SK-N-SH treated with all-trans-retinoic acid at 6 μM for 48 hours (cell line): ENCODE measurements at regions not wholly inside any gene's neighbourhood (a gene's known extent, or its start where the extent isn't known, plus 50 kb on each side); places are given as distances from the start of the nearest gene placed in this dataset.

Source experiments
- OSR1 ChIP-seq: fragments of 250-450 bp; sonication (Bioruptor Pico); IDR thresholded peaks from 2 replicates; pipeline ENCODE4 v1.8.0; 2022; ENCODE audit warnings: moderate library complexity, mild to moderate bottlenecking, inconsistent platforms
- POU6F1 ChIP-seq: fragments of 250-450 bp; sonication (Bioruptor Pico); IDR thresholded peaks from 2 replicates; pipeline ENCODE4 v1.8.0; 2021; ENCODE audit warnings: low read depth, mild to moderate bottlenecking, moderate library complexity, borderline replicate concordance
- RARB ChIP-seq: fragments of 250-450 bp; sonication (Bioruptor Pico); IDR thresholded peaks from 2 replicates; pipeline ENCODE4 v1.8.0; 2021; ENCODE audit warnings: mild to moderate bottlenecking, moderate library complexity
- TCF4 ChIP-seq: fragments of 250-450 bp; sonication (Bioruptor Pico); IDR thresholded peaks from 2 replicates; pipeline ENCODE4 v1.8.0; 2021; ENCODE audit warnings: mild to moderate bottlenecking, moderate library complexity, borderline replicate concordance

GRCh38 chr6:88216182-88216581 is 50.0 kb upstream of the CNR1 start (continued):
- no peak for TF ChIP-seq POU6F1 (CRISPR knock-in tag)
- TF ChIP-seq OSR1, result no peak
- TF ChIP-seq TCF4 (CRISPR knock-in tag), result no peak
- no peak for TF ChIP-seq RARB (CRISPR knock-in tag)
